ENCODE measurements at regions not wholly inside any gene's neighbourhood (a gene's known extent, or its start where the extent isn't known, plus 50 kb on each side); places are given as distances from the start of the nearest gene placed in this dataset.

- no peaks in the 10 kb centered on the region for H3K36me3 ChIP-seq (ENCODE audit: control insufficient read depth, insufficient read depth, low read length)
- DNase-seq = no peak
- Mint-ChIP-seq H3K36me3 (no peaks in the 10 kb centered on the region), H3K9me3 (no peaks in the 10 kb centered on the region), H3K27me3 (ENCODE audit: low read depth in 2 of 2) (peaks cover 0 to 2% of the 10 kb centered on the region in 2 donors), H3K27ac (no peak overlapping the region), H3K4me3 (no peak overlapping the region), H3K4me1 (no peaks in the 10 kb centered on the region)
- no peak overlapping the region for H3K4me3 ChIP-seq (ENCODE audit: low read length)
- H3K27me3 ChIP-seq (ENCODE audit: control insufficient read depth, insufficient read depth, low read length) = no peaks in the 10 kb centered on the region
- TF ChIP-seq, protein P1, sequence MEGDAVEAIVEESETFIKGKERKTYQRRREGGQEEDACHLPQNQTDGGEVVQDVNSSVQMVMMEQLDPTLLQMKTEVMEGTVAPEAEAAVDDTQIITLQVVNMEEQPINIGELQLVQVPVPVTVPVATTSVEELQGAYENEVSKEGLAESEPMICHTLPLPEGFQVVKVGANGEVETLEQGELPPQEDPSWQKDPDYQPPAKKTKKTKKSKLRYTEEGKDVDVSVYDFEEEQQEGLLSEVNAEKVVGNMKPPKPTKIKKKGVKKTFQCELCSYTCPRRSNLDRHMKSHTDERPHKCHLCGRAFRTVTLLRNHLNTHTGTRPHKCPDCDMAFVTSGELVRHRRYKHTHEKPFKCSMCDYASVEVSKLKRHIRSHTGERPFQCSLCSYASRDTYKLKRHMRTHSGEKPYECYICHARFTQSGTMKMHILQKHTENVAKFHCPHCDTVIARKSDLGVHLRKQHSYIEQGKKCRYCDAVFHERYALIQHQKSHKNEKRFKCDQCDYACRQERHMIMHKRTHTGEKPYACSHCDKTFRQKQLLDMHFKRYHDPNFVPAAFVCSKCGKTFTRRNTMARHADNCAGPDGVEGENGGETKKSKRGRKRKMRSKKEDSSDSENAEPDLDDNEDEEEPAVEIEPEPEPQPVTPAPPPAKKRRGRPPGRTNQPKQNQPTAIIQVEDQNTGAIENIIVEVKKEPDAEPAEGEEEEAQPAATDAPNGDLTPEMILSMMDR (IDR thresholded peaks at IDR 0.05) = no peak
- WGBS (ENCODE audit: insufficient coverage) = 87% methylated on average over 3 of the region's 3 CpGs
- no peaks in the 10 kb centered on the region for H3K4me1 ChIP-seq (ENCODE audit: control insufficient read depth, insufficient read depth, low read length)
- H3K9me3 ChIP-seq (ENCODE audit: control insufficient read depth, insufficient read depth, low read length) = no peaks in the 10 kb centered on the region
- intact Hi-C loops (cut with micrococcal nuclease) = no loop called here
- ATAC-seq = no peak
- H3K27ac ChIP-seq (ENCODE audit: low read length) = no peak overlapping the region
Measured at GRCh38 chr5:5721881-5722280, 299.4 kb downstream of the ICE1 start.

DNA sequence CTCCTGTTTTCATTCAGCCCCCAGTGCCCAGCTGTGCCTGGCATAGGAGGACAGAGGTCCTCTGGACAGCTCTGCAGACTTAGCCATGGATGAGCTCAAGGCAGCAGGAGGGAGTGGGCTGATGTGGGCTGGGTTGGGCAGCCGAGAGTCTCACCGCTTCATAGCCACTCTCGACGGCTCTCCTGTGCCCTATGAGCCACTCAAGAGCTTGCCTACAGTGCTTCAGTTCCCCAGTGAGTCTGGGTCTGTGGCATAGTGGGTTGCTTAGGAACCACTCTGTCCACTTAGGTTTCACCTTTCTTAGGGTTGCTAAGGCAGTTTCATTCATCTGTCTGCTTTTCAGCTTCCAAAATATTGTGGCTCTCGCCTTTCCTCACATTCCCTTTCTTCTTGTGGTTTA is 296.8 kb downstream of the ICE1 start:
- H3K27me3 Mint-ChIP-seq (ENCODE audit: low read depth in 2 of 2) = peaks cover 0 to 3% of the 10 kb centered on the region in 2 donors
- 90% methylated on average over 5 of the region's 5 CpGs for WGBS (ENCODE audit: insufficient coverage)
- H3K4me3 ChIP-seq (ENCODE audit: low read length) = no peak overlapping the region
- H3K9me3 Mint-ChIP-seq = peaks cover 0 to 4% of the 10 kb centered on the region in 2 donors
- TF ChIP-seq, protein P1 (IDR thresholded peaks at IDR 0.05) = no peak
- intact Hi-C loops (cut with micrococcal nuclease) = no loop called here
- H3K4me1 Mint-ChIP-seq = no peaks in the 10 kb centered on the region
- no peaks in the 10 kb centered on the region for H3K36me3 ChIP-seq (ENCODE audit: control insufficient read depth, insufficient read depth, low read length)
- no peak overlapping the region for H3K4me3 Mint-ChIP-seq
- ATAC-seq (no peak), DNase-seq (no peak)
- no peaks in the 10 kb centered on the region for H3K36me3 Mint-ChIP-seq
- no peak overlapping the region for H3K27ac Mint-ChIP-seq
- no peaks in the 10 kb centered on the region for H3K4me1 ChIP-seq (ENCODE audit: control insufficient read depth, insufficient read depth, low read length)
- H3K27me3 ChIP-seq (ENCODE audit: control insufficient read depth, insufficient read depth, low read length) = no peaks in the 10 kb centered on the region
- no peak overlapping the region for H3K27ac ChIP-seq (ENCODE audit: low read length)
- no peaks in the 10 kb centered on the region for H3K9me3 ChIP-seq (ENCODE audit: control insufficient read depth, insufficient read depth, low read length)

DNA sequence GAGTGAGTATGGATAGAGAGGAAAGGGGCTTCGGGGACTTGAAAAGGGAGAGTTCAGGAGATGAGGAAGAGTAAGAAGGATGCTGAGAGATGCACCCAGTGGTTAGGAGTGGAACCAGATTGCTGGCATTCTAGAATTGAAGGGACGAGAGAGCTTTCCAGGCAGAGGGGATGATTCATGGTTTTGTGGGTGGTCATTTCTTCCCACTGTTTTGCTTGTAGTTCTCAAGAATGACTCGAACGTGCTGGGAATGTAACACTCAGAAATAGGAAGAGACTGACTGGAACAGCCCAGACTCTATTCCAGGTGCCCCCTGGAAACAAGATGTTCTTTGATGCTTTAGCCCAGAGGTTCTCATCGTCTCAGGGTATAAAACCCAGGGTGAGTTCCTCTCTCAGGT is 294.2 kb downstream of the ICE1 start:
- no peak overlapping the region for H3K27ac Mint-ChIP-seq
- peaks cover 0 to 3% of the 10 kb centered on the region in 2 donors for H3K27me3 Mint-ChIP-seq (ENCODE audit: low read depth in 2 of 2)
- H3K4me3 ChIP-seq (ENCODE audit: low read length) = no peak overlapping the region
- H3K36me3 Mint-ChIP-seq = no peaks in the 10 kb centered on the region
- H3K27ac ChIP-seq (ENCODE audit: low read length) = no peak overlapping the region
- 77% methylated on average over 5 of the region's 5 CpGs for WGBS (ENCODE audit: insufficient coverage)
- no peaks in the 10 kb centered on the region for H3K36me3 ChIP-seq (ENCODE audit: control insufficient read depth, insufficient read depth, low read length)
- peaks cover 0 to 4% of the 10 kb centered on the region in 2 donors for H3K9me3 Mint-ChIP-seq
- no peak overlapping the region for H3K4me3 Mint-ChIP-seq
- intact Hi-C loops (cut with micrococcal nuclease) = no loop called here
- TF ChIP-seq, protein P1 (IDR thresholded peaks at IDR 0.05) = no peak
- no peaks in the 10 kb centered on the region for H3K9me3 ChIP-seq (ENCODE audit: control insufficient read depth, insufficient read depth, low read length)
- no peaks in the 10 kb centered on the region for H3K4me1 Mint-ChIP-seq
- DNase-seq (no peak), ATAC-seq (peak in 1 of 3 donors; percentile 19)
- no peaks in the 10 kb centered on the region for H3K27me3 ChIP-seq (ENCODE audit: control insufficient read depth, insufficient read depth, low read length)
- H3K4me1 ChIP-seq (ENCODE audit: control insufficient read depth, insufficient read depth, low read length) = no peaks in the 10 kb centered on the region

DNA sequence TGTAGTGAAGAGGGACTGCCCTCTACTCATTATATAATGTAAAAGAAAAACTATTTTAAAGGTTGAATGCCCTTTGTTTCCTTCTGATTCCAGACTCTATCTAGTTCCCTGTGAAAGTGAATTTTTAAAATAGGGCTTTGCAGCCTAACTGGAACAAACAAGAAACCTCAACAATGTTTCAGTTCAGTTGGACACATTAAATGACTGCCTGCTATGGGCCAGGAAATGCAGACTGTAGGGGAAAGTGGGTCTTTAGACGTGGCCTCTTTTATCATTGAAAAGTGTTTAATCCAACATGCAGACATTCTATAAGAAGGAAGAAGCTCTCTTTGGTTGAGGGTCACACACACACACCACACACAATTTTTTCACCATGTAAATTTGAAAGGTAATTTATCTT is 289.1 kb downstream of the ICE1 start:
- Mint-ChIP-seq H3K4me1 (no peaks in the 10 kb centered on the region), H3K9me3 (peaks cover 0 to 4% of the 10 kb centered on the region in 2 donors), H3K36me3 (no peaks in the 10 kb centered on the region), H3K27me3 (ENCODE audit: low read depth in 2 of 2) (peaks cover 0 to 5% of the 10 kb centered on the region in 2 donors), H3K27ac (no peak overlapping the region), H3K4me3 (no peak overlapping the region)
- intact Hi-C loops (cut with micrococcal nuclease) = no loop called here
- no peaks in the 10 kb centered on the region for H3K36me3 ChIP-seq (ENCODE audit: control insufficient read depth, insufficient read depth, low read length)
- TF ChIP-seq, protein P1 (IDR thresholded peaks at IDR 0.05) = no peak
- no peak overlapping the region for H3K4me3 ChIP-seq (ENCODE audit: low read length)
- no peaks in the 10 kb centered on the region for H3K27me3 ChIP-seq (ENCODE audit: control insufficient read depth, insufficient read depth, low read length)
- no peaks in the 10 kb centered on the region for H3K9me3 ChIP-seq (ENCODE audit: control insufficient read depth, insufficient read depth, low read length)
- no peaks in the 10 kb centered on the region for H3K4me1 ChIP-seq (ENCODE audit: control insufficient read depth, insufficient read depth, low read length)
- WGBS (ENCODE audit: insufficient coverage) = no CpG with 5 or more reads among the region's 1 CpG
- DNase-seq (no peak), ATAC-seq (no peak)
- no peak overlapping the region for H3K27ac ChIP-seq (ENCODE audit: low read length)
